Liver (tissue), 8 donors: ENCODE measurements at regions not wholly inside any gene's neighbourhood (a gene's known extent, or its start where the extent isn't known, plus 50 kb on each side); places are given as distances from the start of the nearest gene placed in this dataset.

Source experiments
- DNase-seq: peaks from one replicate; pipeline ENCODE4 v3.0.0-alpha.2; 2017; ENCODE audit warnings: low spot score
- H3K27ac ChIP-seq, 2 donors: one replicate each; pipeline ENCODE4 v1.7.0; 2013; ENCODE audit warnings: inconsistent platforms in 2 of 2, low read length in 2 of 2, control low read depth in 1 of 2, low read depth in 1 of 2, mild to moderate bottlenecking in 1 of 2
- H3K27me3 ChIP-seq, 4 donors: one replicate each; pipeline versions ENCODE4 v1.6.1 to v1.7.0; 2013; ENCODE audit warnings: low read length in 3 of 4, inconsistent platforms in 1 of 4, mild to moderate bottlenecking in 1 of 4, moderate library complexity in 1 of 4; ENCODE audit not compliant: control insufficient read depth in 4 of 4, insufficient read depth in 4 of 4
- H3K36me3 ChIP-seq, 4 donors: one replicate each; pipeline versions ENCODE4 v1.6.1 to v1.7.0; 2013; ENCODE audit warnings: low read length in 3 of 4, mild to moderate bottlenecking in 3 of 4, low read depth in 1 of 4, moderate library complexity in 1 of 4; ENCODE audit not compliant: control insufficient read depth in 4 of 4, insufficient read depth in 3 of 4
- H3K4me1 ChIP-seq, 4 donors: one replicate each; pipeline versions ENCODE4 v1.6.1 to v1.7.0; 2013; ENCODE audit warnings: low read length in 3 of 4, mild to moderate bottlenecking in 3 of 4, moderate library complexity in 1 of 4; ENCODE audit not compliant: control insufficient read depth in 4 of 4, insufficient read depth in 4 of 4
- H3K4me3 ChIP-seq, 3 donors: one replicate each; pipeline versions ENCODE4 v1.6.1 to v1.7.0; 2013; ENCODE audit warnings: low read length in 3 of 3, control low read depth in 1 of 3, low read depth in 1 of 3, mild to moderate bottlenecking in 1 of 3
- H3K9ac ChIP-seq, 2 donors: one replicate each; pipeline ENCODE4 v1.7.0; 2013; ENCODE audit warnings: low read length in 2 of 2, mild to moderate bottlenecking in 2 of 2, moderate library complexity in 2 of 2, control low read depth in 1 of 2, low read depth in 1 of 2
- H3K9me3 ChIP-seq, 4 donors: one replicate each; pipeline versions ENCODE4 v1.6.1 to v1.7.0; 2013; ENCODE audit warnings: low read length in 3 of 4; ENCODE audit not compliant: control insufficient read depth in 4 of 4
- EGR1 ChIP-seq, 2 donors: IDR thresholded peaks; 2 replicates each; pipeline ENCODE4 v1.6.1; 2016 to 2018; ENCODE audit warnings: antibody characterized with exemption in 2 of 2, low read depth in 2 of 2
- FOXA1 ChIP-seq: IDR thresholded peaks from 2 replicates; pipeline ENCODE4 v1.6.1; 2016; ENCODE audit warnings: antibody characterized with exemption
- FOXA2 ChIP-seq: IDR thresholded peaks from 2 replicates; pipeline ENCODE4 v1.6.1; 2016; ENCODE audit warnings: antibody characterized with exemption
- GABPA ChIP-seq, 2 donors: IDR thresholded peaks in 1 of 2; conservative IDR thresholded peaks in 1 of 2; 2 replicates each; pipeline ENCODE4 v1.6.1; 2016; ENCODE audit warnings: antibody characterized with exemption in 2 of 2, mild to moderate bottlenecking in 1 of 2, moderate library complexity in 1 of 2
- HNF4A ChIP-seq, 2 donors: conservative IDR thresholded peaks; 2 replicates each; pipeline ENCODE4 v1.6.1; 2016; ENCODE audit warnings: antibody characterized with exemption in 2 of 2, mild to moderate bottlenecking in 2 of 2
- HNF4G ChIP-seq: IDR thresholded peaks from 2 replicates; pipeline ENCODE4 v1.6.1; 2016; ENCODE audit warnings: antibody characterized with exemption
- JUND ChIP-seq, 2 donors: IDR thresholded peaks; 2 replicates each; pipeline ENCODE4 v1.6.1; 2016; ENCODE audit warnings: antibody characterized with exemption in 2 of 2
- NR2F2 ChIP-seq: IDR thresholded peaks from 2 replicates; pipeline ENCODE4 v1.6.1; 2016; ENCODE audit warnings: antibody characterized with exemption
- RAD21 ChIP-seq, 2 donors: IDR thresholded peaks; 2 replicates each; pipeline ENCODE4 v1.6.1; 2016; ENCODE audit warnings: antibody characterized with exemption in 2 of 2, mild to moderate bottlenecking in 2 of 2
- RXRA ChIP-seq, 2 donors: IDR thresholded peaks; 2 replicates each; pipeline ENCODE4 v1.6.1; 2017 to 2018; ENCODE audit warnings: antibody characterized with exemption in 2 of 2, mild to moderate bottlenecking in 1 of 2
- SP1 ChIP-seq: IDR thresholded peaks from 2 replicates; pipeline ENCODE4 v1.6.1; 2018; ENCODE audit warnings: antibody characterized with exemption, mild to moderate bottlenecking
- TAF1 ChIP-seq: conservative IDR thresholded peaks from 2 replicates; pipeline ENCODE4 v1.6.1; 2016; ENCODE audit warnings: antibody characterized with exemption, mild to moderate bottlenecking
- YY1 ChIP-seq: IDR thresholded peaks from 2 replicates; pipeline ENCODE4 v1.6.1; 2016; ENCODE audit warnings: antibody characterized with exemption, mild to moderate bottlenecking
- WGBS: extraction: QIAGEN DNeasy Blood & Tissue Kit; methylation state at CpG from one replicate; pipeline ENCODE4 v1.1.7; 2013; 5-methylcytosine and 5-hydroxymethylcytosine counted together
- TF ChIP-seq, protein P1 (sequence below): IDR thresholded peaks from 2 replicates; pipeline ENCODE4 v1.6.1; 2016; ENCODE audit warnings: antibody characterized with exemption
- TF ChIP-seq, protein P2 (sequence below): IDR thresholded peaks from 2 replicates; pipeline ENCODE4 v1.6.1; 2016; ENCODE audit warnings: antibody characterized with exemption
- TF ChIP-seq, protein P3 (sequence below): fragments of 150-350 bp; IDR thresholded peaks from 2 replicates; pipeline ENCODE4 v1.5.1; 2017; ENCODE audit warnings: improper control_type of control experiment, low read depth, low read length; ENCODE audit not compliant: missing input control
- TF ChIP-seq, protein P4 (sequence below): IDR thresholded peaks from 2 replicates; pipeline ENCODE4 v1.6.1; 2016; ENCODE audit warnings: antibody characterized with exemption
- TF ChIP-seq, protein P5 (sequence below): IDR thresholded peaks from 2 replicates; pipeline ENCODE4 v1.6.1; 2016; ENCODE audit warnings: antibody characterized with exemption, mild to moderate bottlenecking
- donor health status: healthy.
- donor health status: healthy.
- donor health status: healthy.
- donor health status: healthy.
- donor health status: healthy.

DNA sequence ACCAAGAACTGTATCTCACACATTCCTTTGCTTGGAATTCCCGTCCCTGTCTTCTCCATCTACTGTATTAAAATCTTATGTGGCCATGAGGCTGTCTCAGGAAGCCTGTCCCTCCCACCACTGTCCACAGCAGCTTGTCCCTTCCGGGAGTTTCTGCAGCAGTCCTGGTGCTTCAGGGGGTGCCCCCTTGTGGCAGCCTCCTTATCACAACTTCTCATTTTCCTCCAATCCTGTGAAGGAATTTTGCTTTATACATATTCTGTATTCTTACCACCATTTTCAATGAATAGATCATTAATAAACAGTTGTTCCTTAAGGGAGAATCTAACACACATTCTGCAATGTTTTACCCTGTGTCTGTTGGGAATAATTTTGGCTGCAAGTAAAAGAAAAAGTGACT, 220.4 kb upstream of the RAG2 start:
- 51% methylated on average over 2 of the region's 2 CpGs for WGBS
- Histone ChIP-seq H3K9ac (no peak overlapping the region), H3K4me1 (no peaks in the 10 kb centered on the region), H3K27me3 (no peaks in the 10 kb centered on the region), H3K9me3 (no peaks in the 10 kb centered on the region), H3K36me3 (no peaks in the 10 kb centered on the region), H3K4me3 (no peak overlapping the region), H3K27ac (no peak overlapping the region)
- DNase-seq: no peak
- TF ChIP-seq, protein P1, sequence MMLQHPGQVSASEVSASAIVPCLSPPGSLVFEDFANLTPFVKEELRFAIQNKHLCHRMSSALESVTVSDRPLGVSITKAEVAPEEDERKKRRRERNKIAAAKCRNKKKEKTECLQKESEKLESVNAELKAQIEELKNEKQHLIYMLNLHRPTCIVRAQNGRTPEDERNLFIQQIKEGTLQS: no peak
- TF ChIP-seq HNF4A (conservative IDR thresholded peaks at IDR 0.05) (no peak), EGR1 (IDR thresholded peaks at IDR 0.05; ENCODE audit: low read depth in 2 of 2) (no peak), TAF1 (no peak), GABPA (IDR thresholded peaks at IDR 0.05 in 1 of 2, conservative IDR thresholded peaks at IDR 0.05 in 1 of 2) (no peak), FOXA1 (no peak), RXRA (IDR thresholded peaks at IDR 0.05) (no peak), HNF4G (no peak), RAD21 (IDR thresholded peaks at IDR 0.05) (no peak), NR2F2 (no peak), JUND (IDR thresholded peaks at IDR 0.05) (no peak), SP1 (no peak), YY1 (no peak), FOXA2 (no peak)
- TF ChIP-seq, protein P2, sequence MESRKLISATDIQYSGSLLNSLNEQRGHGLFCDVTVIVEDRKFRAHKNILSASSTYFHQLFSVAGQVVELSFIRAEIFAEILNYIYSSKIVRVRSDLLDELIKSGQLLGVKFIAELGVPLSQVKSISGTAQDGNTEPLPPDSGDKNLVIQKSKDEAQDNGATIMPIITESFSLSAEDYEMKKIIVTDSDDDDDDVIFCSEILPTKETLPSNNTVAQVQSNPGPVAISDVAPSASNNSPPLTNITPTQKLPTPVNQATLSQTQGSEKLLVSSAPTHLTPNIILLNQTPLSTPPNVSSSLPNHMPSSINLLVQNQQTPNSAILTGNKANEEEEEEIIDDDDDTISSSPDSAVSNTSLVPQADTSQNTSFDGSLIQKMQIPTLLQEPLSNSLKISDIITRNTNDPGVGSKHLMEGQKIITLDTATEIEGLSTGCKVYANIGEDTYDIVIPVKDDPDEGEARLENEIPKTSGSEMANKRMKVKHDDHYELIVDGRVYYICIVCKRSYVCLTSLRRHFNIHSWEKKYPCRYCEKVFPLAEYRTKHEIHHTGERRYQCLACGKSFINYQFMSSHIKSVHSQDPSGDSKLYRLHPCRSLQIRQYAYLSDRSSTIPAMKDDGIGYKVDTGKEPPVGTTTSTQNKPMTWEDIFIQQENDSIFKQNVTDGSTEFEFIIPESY: no peak
- TF ChIP-seq, protein P3, sequence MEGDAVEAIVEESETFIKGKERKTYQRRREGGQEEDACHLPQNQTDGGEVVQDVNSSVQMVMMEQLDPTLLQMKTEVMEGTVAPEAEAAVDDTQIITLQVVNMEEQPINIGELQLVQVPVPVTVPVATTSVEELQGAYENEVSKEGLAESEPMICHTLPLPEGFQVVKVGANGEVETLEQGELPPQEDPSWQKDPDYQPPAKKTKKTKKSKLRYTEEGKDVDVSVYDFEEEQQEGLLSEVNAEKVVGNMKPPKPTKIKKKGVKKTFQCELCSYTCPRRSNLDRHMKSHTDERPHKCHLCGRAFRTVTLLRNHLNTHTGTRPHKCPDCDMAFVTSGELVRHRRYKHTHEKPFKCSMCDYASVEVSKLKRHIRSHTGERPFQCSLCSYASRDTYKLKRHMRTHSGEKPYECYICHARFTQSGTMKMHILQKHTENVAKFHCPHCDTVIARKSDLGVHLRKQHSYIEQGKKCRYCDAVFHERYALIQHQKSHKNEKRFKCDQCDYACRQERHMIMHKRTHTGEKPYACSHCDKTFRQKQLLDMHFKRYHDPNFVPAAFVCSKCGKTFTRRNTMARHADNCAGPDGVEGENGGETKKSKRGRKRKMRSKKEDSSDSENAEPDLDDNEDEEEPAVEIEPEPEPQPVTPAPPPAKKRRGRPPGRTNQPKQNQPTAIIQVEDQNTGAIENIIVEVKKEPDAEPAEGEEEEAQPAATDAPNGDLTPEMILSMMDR: no peak
- TF ChIP-seq, protein P4, sequence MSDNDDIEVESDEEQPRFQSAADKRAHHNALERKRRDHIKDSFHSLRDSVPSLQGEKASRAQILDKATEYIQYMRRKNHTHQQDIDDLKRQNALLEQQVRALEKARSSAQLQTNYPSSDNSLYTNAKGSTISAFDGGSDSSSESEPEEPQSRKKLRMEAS: no peak
- TF ChIP-seq, protein P5, sequence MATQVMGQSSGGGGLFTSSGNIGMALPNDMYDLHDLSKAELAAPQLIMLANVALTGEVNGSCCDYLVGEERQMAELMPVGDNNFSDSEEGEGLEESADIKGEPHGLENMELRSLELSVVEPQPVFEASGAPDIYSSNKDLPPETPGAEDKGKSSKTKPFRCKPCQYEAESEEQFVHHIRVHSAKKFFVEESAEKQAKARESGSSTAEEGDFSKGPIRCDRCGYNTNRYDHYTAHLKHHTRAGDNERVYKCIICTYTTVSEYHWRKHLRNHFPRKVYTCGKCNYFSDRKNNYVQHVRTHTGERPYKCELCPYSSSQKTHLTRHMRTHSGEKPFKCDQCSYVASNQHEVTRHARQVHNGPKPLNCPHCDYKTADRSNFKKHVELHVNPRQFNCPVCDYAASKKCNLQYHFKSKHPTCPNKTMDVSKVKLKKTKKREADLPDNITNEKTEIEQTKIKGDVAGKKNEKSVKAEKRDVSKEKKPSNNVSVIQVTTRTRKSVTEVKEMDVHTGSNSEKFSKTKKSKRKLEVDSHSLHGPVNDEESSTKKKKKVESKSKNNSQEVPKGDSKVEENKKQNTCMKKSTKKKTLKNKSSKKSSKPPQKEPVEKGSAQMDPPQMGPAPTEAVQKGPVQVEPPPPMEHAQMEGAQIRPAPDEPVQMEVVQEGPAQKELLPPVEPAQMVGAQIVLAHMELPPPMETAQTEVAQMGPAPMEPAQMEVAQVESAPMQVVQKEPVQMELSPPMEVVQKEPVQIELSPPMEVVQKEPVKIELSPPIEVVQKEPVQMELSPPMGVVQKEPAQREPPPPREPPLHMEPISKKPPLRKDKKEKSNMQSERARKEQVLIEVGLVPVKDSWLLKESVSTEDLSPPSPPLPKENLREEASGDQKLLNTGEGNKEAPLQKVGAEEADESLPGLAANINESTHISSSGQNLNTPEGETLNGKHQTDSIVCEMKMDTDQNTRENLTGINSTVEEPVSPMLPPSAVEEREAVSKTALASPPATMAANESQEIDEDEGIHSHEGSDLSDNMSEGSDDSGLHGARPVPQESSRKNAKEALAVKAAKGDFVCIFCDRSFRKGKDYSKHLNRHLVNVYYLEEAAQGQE: no peak
